HUES48 (cell line): ENCODE measurements at regions not wholly inside any gene's neighbourhood (a gene's known extent, or its start where the extent isn't known, plus 50 kb on each side); places are given as distances from the start of the nearest gene placed in this dataset.

ENCODE experiments used
- H3K27ac ChIP-seq: one replicate; pipeline ENCODE4 v1.7.0; 2013; ENCODE audit warnings: low read depth, low read length, inconsistent platforms
- H3K27me3 ChIP-seq: 2 replicates; pipeline ENCODE4 v1.6.1; 2013; ENCODE audit warnings: mild to moderate bottlenecking, low read length; ENCODE audit not compliant: control insufficient read depth, insufficient read depth
- H3K36me3 ChIP-seq: 2 replicates; pipeline ENCODE4 v1.6.1; 2013; ENCODE audit warnings: low read length; ENCODE audit not compliant: control insufficient read depth, insufficient read depth
- H3K4me1 ChIP-seq: 2 replicates; pipeline ENCODE4 v1.6.1; 2013; ENCODE audit warnings: mild to moderate bottlenecking, low read length; ENCODE audit not compliant: control insufficient read depth, insufficient read depth
- H3K4me3 ChIP-seq: 2 replicates; pipeline ENCODE4 v1.5.1; 2013; ENCODE audit warnings: mild to moderate bottlenecking, low read depth, low read length
- H3K9ac ChIP-seq: 2 replicates; pipeline ENCODE4 v1.6.1; 2013; ENCODE audit warnings: mild to moderate bottlenecking, low read depth, low read length, moderate library complexity
- H3K9me3 ChIP-seq: 2 replicates; pipeline ENCODE4 v1.6.1; 2013; ENCODE audit warnings: low read length; ENCODE audit not compliant: control insufficient read depth, insufficient read depth

DNA sequence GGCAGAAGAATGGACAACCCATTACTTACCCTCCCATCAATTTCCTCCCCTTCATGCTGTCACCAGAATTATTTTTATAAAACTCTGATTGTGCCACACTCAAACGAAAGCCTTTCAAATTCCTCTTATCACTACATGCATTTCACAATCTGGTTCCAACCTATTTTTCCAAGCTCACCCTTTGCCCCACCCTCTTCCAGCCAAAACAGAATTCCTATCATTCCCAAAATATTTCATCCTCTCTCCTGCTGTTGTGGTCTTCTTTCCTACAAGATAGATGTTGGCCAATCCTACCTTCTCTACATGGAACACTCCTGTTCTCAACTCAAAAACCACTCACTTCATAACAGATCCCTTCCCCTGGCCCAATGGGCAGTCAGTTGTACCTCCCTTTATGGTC, 111.5 kb downstream of the ELAPOR2 start:
- H3K9me3 ChIP-seq: no peaks in the 10 kb centered on the region
- no peak overlapping the region for H3K9ac ChIP-seq
- H3K36me3 ChIP-seq: peaks cover 4% of the 10 kb centered on the region; the same call in 1 of the 2 replicates
- peak overlapping the region; percentile 37 for H3K27ac ChIP-seq
- no peaks in the 10 kb centered on the region for H3K27me3 ChIP-seq
- H3K4me1 ChIP-seq: peaks cover 26% of the 10 kb centered on the region
- H3K4me3 ChIP-seq: no peak overlapping the region

DNA sequence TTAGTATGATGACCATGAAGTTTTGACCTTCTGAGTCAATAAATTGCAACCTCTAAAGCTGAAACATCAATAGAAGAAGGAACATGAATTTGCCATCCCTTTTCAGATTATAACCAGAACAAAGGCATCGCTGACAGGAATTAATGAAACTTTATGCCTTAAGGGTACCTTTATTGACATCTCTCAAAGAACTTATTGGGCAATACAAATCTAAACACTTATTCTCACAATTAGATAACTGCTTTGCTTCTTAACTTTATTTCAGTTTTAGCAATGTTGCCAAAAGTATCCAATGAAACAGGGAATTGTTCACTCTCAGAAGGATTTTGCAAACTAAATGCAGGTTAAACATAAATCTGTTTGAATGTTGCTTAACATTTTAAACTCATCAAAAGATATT, 116.0 kb downstream of the ELAPOR2 start:
- H3K27me3 ChIP-seq: no peaks in the 10 kb centered on the region
- no peak overlapping the region for H3K27ac ChIP-seq
- peaks cover 19% of the 10 kb centered on the region for H3K4me1 ChIP-seq
- H3K9me3 ChIP-seq: no peaks in the 10 kb centered on the region
- H3K36me3 ChIP-seq: peaks cover 10% of the 10 kb centered on the region
- no peak overlapping the region for H3K9ac ChIP-seq
- no peak overlapping the region for H3K4me3 ChIP-seq

GRCh38 chr7:86942995-86943394, 116.5 kb downstream of the ELAPOR2 start:
- Histone ChIP-seq H3K27ac (no peak overlapping the region), H3K4me3 (no peak overlapping the region), H3K9me3 (no peaks in the 10 kb centered on the region), H3K4me1 (peaks cover 14% of the 10 kb centered on the region), H3K36me3 (peaks cover 15% of the 10 kb centered on the region), H3K9ac (no peak overlapping the region), H3K27me3 (no peaks in the 10 kb centered on the region)

- H3K27ac ChIP-seq: no peak overlapping the region
- H3K9ac ChIP-seq: no peak overlapping the region
- H3K36me3 ChIP-seq: peaks cover 24% of the 10 kb centered on the region
These were observed 117.4 kb downstream of the ELAPOR2 start for GRCh38 chr7:86942081-86942480.

GRCh38 chr7:86939197-86939814, 120.1 kb downstream of the ELAPOR2 start:
- Histone ChIP-seq H3K36me3 (peaks cover 32% of the 10 kb centered on the region), H3K27ac (no peak overlapping the region), H3K4me3 (no peak overlapping the region), H3K9me3 (no peaks in the 10 kb centered on the region), H3K9ac (no peak overlapping the region), H3K27me3 (no peaks in the 10 kb centered on the region), H3K4me1 (no peaks in the 10 kb centered on the region)

More at GRCh38 chr7:86942081-86942480, 117.4 kb downstream of the ELAPOR2 start:
- H3K4me1 ChIP-seq: peaks cover 5% of the 10 kb centered on the region
- H3K9me3 ChIP-seq: no peaks in the 10 kb centered on the region
- H3K27me3 ChIP-seq: no peaks in the 10 kb centered on the region
- H3K4me3 ChIP-seq: no peak overlapping the region

DNA sequence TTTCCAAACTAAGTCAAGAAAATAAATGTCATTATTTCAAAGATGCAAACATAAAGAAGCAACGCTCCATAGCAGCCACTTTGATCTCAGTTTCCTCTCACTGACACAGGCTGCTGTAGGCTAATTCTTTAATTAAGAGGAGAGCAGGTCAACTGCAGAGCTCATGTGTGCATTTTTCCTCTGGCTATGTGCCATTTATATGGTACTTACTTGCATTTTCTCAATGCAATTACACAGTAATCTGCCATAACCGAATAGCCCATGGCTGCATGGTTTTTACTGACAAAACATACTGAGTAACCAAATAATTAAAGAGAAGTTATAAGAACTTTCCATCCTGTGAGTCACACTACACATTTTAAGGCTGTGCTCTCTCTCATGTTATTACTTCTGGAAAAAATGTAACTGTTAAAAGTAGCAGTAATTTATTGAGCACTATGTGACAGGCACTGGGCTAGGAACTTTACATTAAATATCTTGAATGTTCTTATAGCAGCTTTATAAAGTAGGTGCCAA, 122.0 kb downstream of the ELAPOR2 start:
- Histone ChIP-seq H3K9me3 (no peaks in the 10 kb centered on the region), H3K9ac (no peak overlapping the region), H3K4me3 (no peak overlapping the region), H3K27me3 (no peaks in the 10 kb centered on the region), H3K4me1 (no peaks in the 10 kb centered on the region), H3K27ac (no peak overlapping the region), H3K36me3 (peaks cover 28% of the 10 kb centered on the region)

- H3K27ac ChIP-seq: no peak overlapping the region
These were observed 126.1 kb downstream of the ELAPOR2 start for GRCh38 chr7:86933295-86933845.

DNA sequence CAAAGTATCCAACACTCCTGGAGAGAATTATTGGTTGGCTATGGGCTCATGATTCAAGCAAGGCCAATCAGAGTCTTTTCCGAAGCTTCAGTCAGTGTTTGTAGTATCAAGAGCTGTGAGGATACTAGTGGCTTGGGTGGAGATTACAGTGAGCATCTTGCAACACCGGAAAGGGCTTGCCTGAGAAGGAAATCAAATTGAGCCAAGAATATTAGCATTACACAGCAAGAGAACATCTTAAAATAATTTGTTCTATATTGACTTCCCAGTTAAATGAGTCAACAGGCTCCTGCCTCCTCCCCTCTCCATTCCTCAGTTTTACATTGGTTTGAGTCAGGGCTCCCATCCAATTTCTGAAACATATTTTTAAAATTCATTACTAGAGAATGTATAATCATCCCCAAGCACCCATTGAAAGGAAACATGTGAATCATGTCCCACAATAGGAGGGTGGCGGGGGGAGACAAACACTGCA, 127.4 kb downstream of the ELAPOR2 start:
- H3K4me1 ChIP-seq: no peaks in the 10 kb centered on the region
- H3K27ac ChIP-seq: no peak overlapping the region
- no peaks in the 10 kb centered on the region for H3K27me3 ChIP-seq
- peaks cover 19% of the 10 kb centered on the region for H3K36me3 ChIP-seq
- H3K9me3 ChIP-seq: no peaks in the 10 kb centered on the region
- no peak overlapping the region for H3K9ac ChIP-seq
- H3K4me3 ChIP-seq: no peak overlapping the region

More at GRCh38 chr7:86933295-86933845, 126.1 kb downstream of the ELAPOR2 start:
- Histone ChIP-seq H3K9me3 (no peaks in the 10 kb centered on the region), H3K4me1 (no peaks in the 10 kb centered on the region), H3K9ac (no peak overlapping the region), H3K36me3 (peaks cover 32% of the 10 kb centered on the region), H3K27me3 (no peaks in the 10 kb centered on the region), H3K4me3 (no peak overlapping the region)

DNA sequence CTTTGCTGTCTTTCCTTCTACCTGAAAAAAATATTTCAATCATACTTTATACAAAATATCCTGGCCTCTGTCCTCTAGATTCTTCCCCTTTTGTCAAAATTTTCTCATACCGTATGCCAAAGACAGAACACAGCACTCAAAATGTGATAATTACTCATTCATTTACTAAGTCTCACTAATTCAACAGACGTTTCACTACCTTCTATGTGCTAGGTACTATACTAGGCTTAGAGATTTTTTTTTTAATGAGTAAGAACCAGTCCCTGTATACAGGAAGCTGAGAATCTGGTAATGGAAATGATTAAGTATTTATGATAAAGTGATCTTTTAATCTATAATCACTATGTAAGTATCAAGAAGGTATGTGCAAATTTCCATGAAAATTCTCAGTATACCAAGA, 128.0 kb downstream of the ELAPOR2 start:
- peaks cover 14% of the 10 kb centered on the region for H3K36me3 ChIP-seq
- no peaks in the 10 kb centered on the region for H3K27me3 ChIP-seq
- H3K9me3 ChIP-seq: no peaks in the 10 kb centered on the region
- H3K27ac ChIP-seq: no peak overlapping the region
- H3K9ac ChIP-seq: no peak overlapping the region
- H3K4me1 ChIP-seq: no peaks in the 10 kb centered on the region
- H3K4me3 ChIP-seq: no peak overlapping the region

DNA sequence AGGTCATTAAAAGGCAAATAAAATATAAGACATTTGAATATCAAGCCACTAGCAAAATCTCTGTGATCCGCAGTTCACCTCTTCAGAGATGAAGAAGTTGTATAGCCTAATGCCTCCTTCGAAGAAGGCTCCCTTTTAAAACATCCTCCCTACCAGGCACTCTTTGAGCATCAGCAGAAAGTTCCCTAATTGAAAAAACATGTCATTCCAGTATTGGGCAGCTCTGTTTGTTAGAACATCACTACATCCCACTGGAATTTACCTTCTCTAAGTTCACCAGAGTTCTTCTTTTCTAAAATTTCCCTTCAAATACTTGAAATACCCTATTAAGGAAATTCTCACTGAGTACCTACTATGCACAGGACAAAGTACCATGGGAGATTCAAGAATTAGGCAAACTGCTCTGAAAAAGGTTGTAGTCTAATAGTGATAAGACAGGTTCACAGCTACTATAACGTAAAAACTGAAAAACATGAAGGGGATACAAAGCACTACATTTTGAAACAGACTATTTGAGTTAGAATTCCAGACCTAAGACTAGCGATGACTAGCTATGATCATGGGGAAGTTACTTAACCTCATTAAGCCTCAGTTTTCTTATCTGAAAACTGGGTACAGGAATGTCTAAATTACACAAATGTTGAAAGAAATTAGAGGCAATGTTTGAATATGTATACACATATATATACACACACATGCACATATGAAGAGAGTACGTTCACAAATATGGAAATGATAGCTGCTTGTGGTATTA, 128.7 kb downstream of the ELAPOR2 start:
- Histone ChIP-seq H3K4me3 (no peak overlapping the region), H3K36me3 (peaks cover 19% of the 10 kb centered on the region), H3K9me3 (no peaks in the 10 kb centered on the region), H3K4me1 (no peaks in the 10 kb centered on the region), H3K9ac (no peak overlapping the region), H3K27ac (no peak overlapping the region), H3K27me3 (no peaks in the 10 kb centered on the region)
